HepG2 (cell line): ENCODE measurements at regions not wholly inside any gene's neighbourhood (a gene's known extent, or its start where the extent isn't known, plus 50 kb on each side); places are given as distances from the start of the nearest gene placed in this dataset.

Experiments
- ARHGAP35 ChIP-seq: sonication (generic); formaldehyde crosslinking; IDR thresholded peaks from 2 replicates; pipeline ENCODE4 v1.9.0; 2022; ENCODE audit warnings: mild to moderate bottlenecking, inconsistent platforms, moderate library complexity, missing genetic modification reagents, borderline replicate concordance
- GABPA ChIP-seq, 2 experiments: IDR thresholded peaks; 2 replicates each; pipeline ENCODE4 v1.6.1; 2011 to 2016; ENCODE audit warnings: low read depth in 2 of 2, low read length in 1 of 2, missing biosample characterization in 1 of 2, missing genetic modification characterization in 1 of 2
- KMT2B ChIP-seq: IDR thresholded peaks from 2 replicates; pipeline ENCODE4 v1.6.1; 2016; ENCODE audit warnings: missing genetic modification reagents, missing compliant biosample characterization
- MBD4 ChIP-seq: IDR thresholded peaks from 2 replicates; pipeline ENCODE4 v1.6.1; 2012; ENCODE audit warnings: low read length, inconsistent platforms, borderline replicate concordance
- REL ChIP-seq: sonication (generic); formaldehyde crosslinking; conservative IDR thresholded peaks from 2 replicates; pipeline ENCODE4 v1.8.0; 2022; ENCODE audit warnings: mild to moderate bottlenecking, missing genetic modification reagents, moderate library complexity
- ZNF17 ChIP-seq: sonication (generic); formaldehyde crosslinking; IDR thresholded peaks from 2 replicates; pipeline ENCODE4 v1.5.0; 2020; ENCODE audit warnings: mild to moderate bottlenecking, missing genetic modification reagents
- ZNF205 ChIP-seq: IDR thresholded peaks from 2 replicates; pipeline ENCODE4 v1.6.1; 2018; ENCODE audit warnings: missing biosample characterization, missing genetic modification reagents
- TF ChIP-seq, protein P1 (sequence below): IDR thresholded peaks from 2 replicates; pipeline ENCODE4 v1.6.1; 2016; ENCODE audit warnings: low read depth, missing genetic modification reagents, missing compliant biosample characterization
- TF ChIP-seq, protein P2 (sequence below): sonication (generic); formaldehyde crosslinking; IDR thresholded peaks from 2 replicates; pipeline ENCODE4 v1.4.0; 2020; ENCODE audit warnings: missing genetic modification reagents
- TF ChIP-seq, protein P3 (sequence below): sonication (generic); formaldehyde crosslinking; IDR thresholded peaks from 2 replicates; pipeline ENCODE4 v1.4.0; 2020; ENCODE audit warnings: mild to moderate bottlenecking, low read depth, missing genetic modification reagents
- TF ChIP-seq, protein P4 (sequence below): sonication (generic); formaldehyde crosslinking; conservative IDR thresholded peaks from 2 replicates; pipeline ENCODE4 v1.4.0; 2020; ENCODE audit warnings: mild to moderate bottlenecking, missing genetic modification reagents, moderate library complexity

DNA sequence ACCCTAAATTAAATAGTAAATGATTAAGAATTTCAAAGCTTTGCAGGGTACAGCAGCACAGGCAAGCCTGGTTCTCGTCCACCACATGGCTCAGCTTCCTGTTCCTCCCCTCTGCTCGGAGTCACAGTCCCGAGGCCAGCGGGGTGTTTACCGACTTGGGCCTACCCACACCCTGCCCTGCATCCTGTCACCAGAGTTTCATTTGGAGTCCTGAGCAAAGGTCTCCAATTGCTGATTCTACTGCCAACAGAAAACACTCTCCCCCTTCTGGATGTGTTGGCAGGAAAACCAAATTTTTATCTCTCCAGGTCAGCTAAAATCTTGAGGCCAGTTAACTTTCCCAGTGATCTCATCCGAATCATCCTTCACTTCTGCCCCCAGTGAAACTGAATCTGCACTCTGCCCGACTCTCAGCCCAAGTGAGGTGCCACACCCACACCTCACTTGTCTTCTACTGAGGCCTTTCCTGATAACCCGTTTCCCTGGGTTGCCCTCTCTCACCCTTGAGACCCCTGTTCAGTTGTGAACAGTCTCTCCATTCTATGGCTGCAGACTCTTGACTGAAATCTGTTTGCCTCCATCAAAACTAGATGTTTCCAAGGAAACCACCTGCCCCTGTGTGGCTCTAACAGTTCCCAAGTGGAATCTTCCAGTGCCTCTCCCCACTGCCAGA is 71.2 kb downstream of the VCPKMT start (continued):
- TF ChIP-seq, protein P1, sequence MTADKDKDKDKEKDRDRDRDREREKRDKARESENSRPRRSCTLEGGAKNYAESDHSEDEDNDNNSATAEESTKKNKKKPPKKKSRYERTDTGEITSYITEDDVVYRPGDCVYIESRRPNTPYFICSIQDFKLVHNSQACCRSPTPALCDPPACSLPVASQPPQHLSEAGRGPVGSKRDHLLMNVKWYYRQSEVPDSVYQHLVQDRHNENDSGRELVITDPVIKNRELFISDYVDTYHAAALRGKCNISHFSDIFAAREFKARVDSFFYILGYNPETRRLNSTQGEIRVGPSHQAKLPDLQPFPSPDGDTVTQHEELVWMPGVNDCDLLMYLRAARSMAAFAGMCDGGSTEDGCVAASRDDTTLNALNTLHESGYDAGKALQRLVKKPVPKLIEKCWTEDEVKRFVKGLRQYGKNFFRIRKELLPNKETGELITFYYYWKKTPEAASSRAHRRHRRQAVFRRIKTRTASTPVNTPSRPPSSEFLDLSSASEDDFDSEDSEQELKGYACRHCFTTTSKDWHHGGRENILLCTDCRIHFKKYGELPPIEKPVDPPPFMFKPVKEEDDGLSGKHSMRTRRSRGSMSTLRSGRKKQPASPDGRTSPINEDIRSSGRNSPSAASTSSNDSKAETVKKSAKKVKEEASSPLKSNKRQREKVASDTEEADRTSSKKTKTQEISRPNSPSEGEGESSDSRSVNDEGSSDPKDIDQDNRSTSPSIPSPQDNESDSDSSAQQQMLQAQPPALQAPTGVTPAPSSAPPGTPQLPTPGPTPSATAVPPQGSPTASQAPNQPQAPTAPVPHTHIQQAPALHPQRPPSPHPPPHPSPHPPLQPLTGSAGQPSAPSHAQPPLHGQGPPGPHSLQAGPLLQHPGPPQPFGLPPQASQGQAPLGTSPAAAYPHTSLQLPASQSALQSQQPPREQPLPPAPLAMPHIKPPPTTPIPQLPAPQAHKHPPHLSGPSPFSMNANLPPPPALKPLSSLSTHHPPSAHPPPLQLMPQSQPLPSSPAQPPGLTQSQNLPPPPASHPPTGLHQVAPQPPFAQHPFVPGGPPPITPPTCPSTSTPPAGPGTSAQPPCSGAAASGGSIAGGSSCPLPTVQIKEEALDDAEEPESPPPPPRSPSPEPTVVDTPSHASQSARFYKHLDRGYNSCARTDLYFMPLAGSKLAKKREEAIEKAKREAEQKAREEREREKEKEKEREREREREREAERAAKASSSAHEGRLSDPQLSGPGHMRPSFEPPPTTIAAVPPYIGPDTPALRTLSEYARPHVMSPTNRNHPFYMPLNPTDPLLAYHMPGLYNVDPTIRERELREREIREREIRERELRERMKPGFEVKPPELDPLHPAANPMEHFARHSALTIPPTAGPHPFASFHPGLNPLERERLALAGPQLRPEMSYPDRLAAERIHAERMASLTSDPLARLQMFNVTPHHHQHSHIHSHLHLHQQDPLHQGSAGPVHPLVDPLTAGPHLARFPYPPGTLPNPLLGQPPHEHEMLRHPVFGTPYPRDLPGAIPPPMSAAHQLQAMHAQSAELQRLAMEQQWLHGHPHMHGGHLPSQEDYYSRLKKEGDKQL = peak; percentile 63; the same call in 1 of the 2 replicates
- TF ChIP-seq, protein P2, sequence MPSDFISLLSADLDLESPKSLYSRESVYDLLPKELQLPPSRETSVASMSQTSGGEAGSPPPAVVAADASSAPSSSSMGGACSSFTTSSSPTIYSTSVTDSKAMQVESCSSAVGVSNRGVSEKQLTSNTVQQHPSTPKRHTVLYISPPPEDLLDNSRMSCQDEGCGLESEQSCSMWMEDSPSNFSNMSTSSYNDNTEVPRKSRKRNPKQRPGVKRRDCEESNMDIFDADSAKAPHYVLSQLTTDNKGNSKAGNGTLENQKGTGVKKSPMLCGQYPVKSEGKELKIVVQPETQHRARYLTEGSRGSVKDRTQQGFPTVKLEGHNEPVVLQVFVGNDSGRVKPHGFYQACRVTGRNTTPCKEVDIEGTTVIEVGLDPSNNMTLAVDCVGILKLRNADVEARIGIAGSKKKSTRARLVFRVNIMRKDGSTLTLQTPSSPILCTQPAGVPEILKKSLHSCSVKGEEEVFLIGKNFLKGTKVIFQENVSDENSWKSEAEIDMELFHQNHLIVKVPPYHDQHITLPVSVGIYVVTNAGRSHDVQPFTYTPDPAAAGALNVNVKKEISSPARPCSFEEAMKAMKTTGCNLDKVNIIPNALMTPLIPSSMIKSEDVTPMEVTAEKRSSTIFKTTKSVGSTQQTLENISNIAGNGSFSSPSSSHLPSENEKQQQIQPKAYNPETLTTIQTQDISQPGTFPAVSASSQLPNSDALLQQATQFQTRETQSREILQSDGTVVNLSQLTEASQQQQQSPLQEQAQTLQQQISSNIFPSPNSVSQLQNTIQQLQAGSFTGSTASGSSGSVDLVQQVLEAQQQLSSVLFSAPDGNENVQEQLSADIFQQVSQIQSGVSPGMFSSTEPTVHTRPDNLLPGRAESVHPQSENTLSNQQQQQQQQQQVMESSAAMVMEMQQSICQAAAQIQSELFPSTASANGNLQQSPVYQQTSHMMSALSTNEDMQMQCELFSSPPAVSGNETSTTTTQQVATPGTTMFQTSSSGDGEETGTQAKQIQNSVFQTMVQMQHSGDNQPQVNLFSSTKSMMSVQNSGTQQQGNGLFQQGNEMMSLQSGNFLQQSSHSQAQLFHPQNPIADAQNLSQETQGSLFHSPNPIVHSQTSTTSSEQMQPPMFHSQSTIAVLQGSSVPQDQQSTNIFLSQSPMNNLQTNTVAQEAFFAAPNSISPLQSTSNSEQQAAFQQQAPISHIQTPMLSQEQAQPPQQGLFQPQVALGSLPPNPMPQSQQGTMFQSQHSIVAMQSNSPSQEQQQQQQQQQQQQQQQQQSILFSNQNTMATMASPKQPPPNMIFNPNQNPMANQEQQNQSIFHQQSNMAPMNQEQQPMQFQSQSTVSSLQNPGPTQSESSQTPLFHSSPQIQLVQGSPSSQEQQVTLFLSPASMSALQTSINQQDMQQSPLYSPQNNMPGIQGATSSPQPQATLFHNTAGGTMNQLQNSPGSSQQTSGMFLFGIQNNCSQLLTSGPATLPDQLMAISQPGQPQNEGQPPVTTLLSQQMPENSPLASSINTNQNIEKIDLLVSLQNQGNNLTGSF (CRISPR knock-in tag) = peak; percentile 67; the same call in 1 of the 2 replicates
- TF ChIP-seq KMT2B (CRISPR knock-in tag) = 0 out of 2 replicates have a peak, but pooled peaks have one; percentile 49
- TF ChIP-seq, protein P3, sequence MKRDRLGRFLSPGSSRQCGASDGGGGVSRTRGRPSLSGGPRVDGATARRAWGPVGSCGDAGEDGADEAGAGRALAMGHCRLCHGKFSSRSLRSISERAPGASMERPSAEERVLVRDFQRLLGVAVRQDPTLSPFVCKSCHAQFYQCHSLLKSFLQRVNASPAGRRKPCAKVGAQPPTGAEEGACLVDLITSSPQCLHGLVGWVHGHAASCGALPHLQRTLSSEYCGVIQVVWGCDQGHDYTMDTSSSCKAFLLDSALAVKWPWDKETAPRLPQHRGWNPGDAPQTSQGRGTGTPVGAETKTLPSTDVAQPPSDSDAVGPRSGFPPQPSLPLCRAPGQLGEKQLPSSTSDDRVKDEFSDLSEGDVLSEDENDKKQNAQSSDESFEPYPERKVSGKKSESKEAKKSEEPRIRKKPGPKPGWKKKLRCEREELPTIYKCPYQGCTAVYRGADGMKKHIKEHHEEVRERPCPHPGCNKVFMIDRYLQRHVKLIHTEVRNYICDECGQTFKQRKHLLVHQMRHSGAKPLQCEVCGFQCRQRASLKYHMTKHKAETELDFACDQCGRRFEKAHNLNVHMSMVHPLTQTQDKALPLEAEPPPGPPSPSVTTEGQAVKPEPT (CRISPR knock-in tag) = peak; percentile 76; the same call in 1 of the 2 replicates
- TF ChIP-seq GABPA (IDR thresholded peaks at IDR 0.05; ENCODE audit: low read depth, low read length) = 0 out of 2 replicates have a peak, but pooled peaks have one; percentile 4
- TF ChIP-seq GABPA (CRISPR knock-in tag; IDR thresholded peaks at IDR 0.05; ENCODE audit: low read depth) = peak; percentile 55
- 0 out of 2 replicates have a peak, but pooled peaks have one; percentile 32 for TF ChIP-seq REL (CRISPR knock-in tag)
- TF ChIP-seq, protein P4, sequence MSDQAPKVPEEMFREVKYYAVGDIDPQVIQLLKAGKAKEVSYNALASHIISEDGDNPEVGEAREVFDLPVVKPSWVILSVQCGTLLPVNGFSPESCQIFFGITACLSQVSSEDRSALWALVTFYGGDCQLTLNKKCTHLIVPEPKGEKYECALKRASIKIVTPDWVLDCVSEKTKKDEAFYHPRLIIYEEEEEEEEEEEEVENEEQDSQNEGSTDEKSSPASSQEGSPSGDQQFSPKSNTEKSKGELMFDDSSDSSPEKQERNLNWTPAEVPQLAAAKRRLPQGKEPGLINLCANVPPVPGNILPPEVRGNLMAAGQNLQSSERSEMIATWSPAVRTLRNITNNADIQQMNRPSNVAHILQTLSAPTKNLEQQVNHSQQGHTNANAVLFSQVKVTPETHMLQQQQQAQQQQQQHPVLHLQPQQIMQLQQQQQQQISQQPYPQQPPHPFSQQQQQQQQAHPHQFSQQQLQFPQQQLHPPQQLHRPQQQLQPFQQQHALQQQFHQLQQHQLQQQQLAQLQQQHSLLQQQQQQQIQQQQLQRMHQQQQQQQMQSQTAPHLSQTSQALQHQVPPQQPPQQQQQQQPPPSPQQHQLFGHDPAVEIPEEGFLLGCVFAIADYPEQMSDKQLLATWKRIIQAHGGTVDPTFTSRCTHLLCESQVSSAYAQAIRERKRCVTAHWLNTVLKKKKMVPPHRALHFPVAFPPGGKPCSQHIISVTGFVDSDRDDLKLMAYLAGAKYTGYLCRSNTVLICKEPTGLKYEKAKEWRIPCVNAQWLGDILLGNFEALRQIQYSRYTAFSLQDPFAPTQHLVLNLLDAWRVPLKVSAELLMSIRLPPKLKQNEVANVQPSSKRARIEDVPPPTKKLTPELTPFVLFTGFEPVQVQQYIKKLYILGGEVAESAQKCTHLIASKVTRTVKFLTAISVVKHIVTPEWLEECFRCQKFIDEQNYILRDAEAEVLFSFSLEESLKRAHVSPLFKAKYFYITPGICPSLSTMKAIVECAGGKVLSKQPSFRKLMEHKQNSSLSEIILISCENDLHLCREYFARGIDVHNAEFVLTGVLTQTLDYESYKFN (CRISPR knock-in tag) = peak; percentile 85
- TF ChIP-seq MBD4 = no peak
- TF ChIP-seq ARHGAP35 = 0 out of 2 replicates have a peak, but pooled peaks have one; percentile 37
- TF ChIP-seq ZNF205 (CRISPR knock-in tag) = peak; percentile 23; the same call in 1 of the 2 replicates
- no peak for TF ChIP-seq ZNF17
